Osteoblast (primary cell): ENCODE measurements at regions not wholly inside any gene's neighbourhood (a gene's known extent, or its start where the extent isn't known, plus 50 kb on each side); places are given as distances from the start of the nearest gene placed in this dataset.
A peak's percentile ranks its signal among the peaks of the same experiment; 100 is the strongest.

ENCODE experiments used
- DNase-seq: peaks from one replicate; pipeline ENCODE4 v3.0.0; 2011; ENCODE audit warnings: low spot score, mixed read lengths; ENCODE audit not compliant: insufficient read length; ENCODE audit errors: missing footprints
- H2AFZ ChIP-seq: 2 replicates; pipeline ENCODE4 v1.6.0; 2011; ENCODE audit warnings: mild to moderate bottlenecking, low read length
- H3K27ac ChIP-seq: 2 replicates; pipeline ENCODE4 v1.5.1; 2011; ENCODE audit warnings: mild to moderate bottlenecking, low read depth, low read length, moderate library complexity
- H3K27me3 ChIP-seq: 2 replicates; pipeline ENCODE4 v1.6.0; 2012; ENCODE audit warnings: mild to moderate bottlenecking, control low read depth, inconsistent platforms, low read length, moderate library complexity; ENCODE audit not compliant: insufficient read depth
- H3K36me3 ChIP-seq: 2 replicates; pipeline ENCODE4 v1.5.1; 2011; ENCODE audit warnings: mild to moderate bottlenecking, low read length, control low read depth, moderate library complexity; ENCODE audit not compliant: insufficient read depth
- H3K4me1 ChIP-seq: 2 replicates; pipeline ENCODE4 v1.5.1; 2011; ENCODE audit warnings: mild to moderate bottlenecking, low read length, control low read depth, moderate library complexity; ENCODE audit not compliant: insufficient read depth
- H3K4me2 ChIP-seq: 2 replicates; pipeline ENCODE4 v1.6.0; 2011; ENCODE audit warnings: mild to moderate bottlenecking, low read length; ENCODE audit not compliant: insufficient read depth
- H3K4me3 ChIP-seq: fragments of 200-600 bp; sonication (generic); 3 replicates; pipeline ENCODE4 v1.5.1; 2012; ENCODE audit warnings: mild to moderate bottlenecking, low read length, inconsistent platforms; ENCODE audit not compliant: insufficient read depth
- H3K79me2 ChIP-seq: 2 replicates; pipeline ENCODE4 v1.6.0; 2012; ENCODE audit warnings: mild to moderate bottlenecking, low read length, control low read depth, inconsistent platforms; ENCODE audit not compliant: insufficient read depth
- H3K9me3 ChIP-seq: 2 replicates; pipeline ENCODE4 v1.5.1; 2011; ENCODE audit warnings: low read depth, low read length, control low read depth
- H4K20me1 ChIP-seq: 2 replicates; pipeline ENCODE4 v1.6.0; 2012; ENCODE audit warnings: mild to moderate bottlenecking, low read length, control low read depth; ENCODE audit not compliant: insufficient read depth
- TF ChIP-seq, protein P1 (sequence below): IDR thresholded peaks from 2 replicates; pipeline ENCODE4 v1.5.1; 2011; ENCODE audit warnings: mild to moderate bottlenecking, low read depth, low read length, moderate library complexity; ENCODE audit errors: extremely low read depth

DNA sequence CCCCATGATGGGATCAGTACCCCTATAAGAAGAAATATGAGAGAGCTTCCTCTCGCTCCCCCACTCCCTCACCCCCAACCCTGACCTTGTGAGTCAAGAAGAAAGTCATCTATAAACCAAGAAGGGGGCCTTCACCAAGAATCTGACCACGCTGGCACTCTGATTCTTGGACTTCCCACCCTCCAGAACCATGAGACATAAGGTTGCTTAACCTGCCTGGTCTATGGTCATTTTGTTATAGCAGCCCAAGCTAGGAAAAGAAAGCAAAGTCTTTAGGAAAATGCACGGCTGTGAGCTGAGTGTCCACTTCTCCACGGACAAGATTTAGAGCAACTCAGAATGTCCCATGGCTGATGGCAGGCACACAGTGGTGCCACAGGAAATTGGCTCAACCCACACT lies 333.5 kb downstream of the SOX9 start:
- H3K27ac ChIP-seq = no peak overlapping the region
- DNase-seq = no peak
- H3K9me3 ChIP-seq = no peaks in the 10 kb centered on the region
- no peak overlapping the region for H3K4me3 ChIP-seq
- no peaks in the 10 kb centered on the region for H3K27me3 ChIP-seq
- peaks cover 2% of the 10 kb centered on the region for H4K20me1 ChIP-seq
- peaks cover 11% of the 10 kb centered on the region for H3K4me1 ChIP-seq
- H3K36me3 ChIP-seq = no peaks in the 10 kb centered on the region
- TF ChIP-seq, protein P1, sequence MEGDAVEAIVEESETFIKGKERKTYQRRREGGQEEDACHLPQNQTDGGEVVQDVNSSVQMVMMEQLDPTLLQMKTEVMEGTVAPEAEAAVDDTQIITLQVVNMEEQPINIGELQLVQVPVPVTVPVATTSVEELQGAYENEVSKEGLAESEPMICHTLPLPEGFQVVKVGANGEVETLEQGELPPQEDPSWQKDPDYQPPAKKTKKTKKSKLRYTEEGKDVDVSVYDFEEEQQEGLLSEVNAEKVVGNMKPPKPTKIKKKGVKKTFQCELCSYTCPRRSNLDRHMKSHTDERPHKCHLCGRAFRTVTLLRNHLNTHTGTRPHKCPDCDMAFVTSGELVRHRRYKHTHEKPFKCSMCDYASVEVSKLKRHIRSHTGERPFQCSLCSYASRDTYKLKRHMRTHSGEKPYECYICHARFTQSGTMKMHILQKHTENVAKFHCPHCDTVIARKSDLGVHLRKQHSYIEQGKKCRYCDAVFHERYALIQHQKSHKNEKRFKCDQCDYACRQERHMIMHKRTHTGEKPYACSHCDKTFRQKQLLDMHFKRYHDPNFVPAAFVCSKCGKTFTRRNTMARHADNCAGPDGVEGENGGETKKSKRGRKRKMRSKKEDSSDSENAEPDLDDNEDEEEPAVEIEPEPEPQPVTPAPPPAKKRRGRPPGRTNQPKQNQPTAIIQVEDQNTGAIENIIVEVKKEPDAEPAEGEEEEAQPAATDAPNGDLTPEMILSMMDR = no peak
- H3K4me2 ChIP-seq = no peak overlapping the region
- no peak overlapping the region for H2AFZ ChIP-seq
- peaks cover 9% of the 10 kb centered on the region for H3K79me2 ChIP-seq

DNA sequence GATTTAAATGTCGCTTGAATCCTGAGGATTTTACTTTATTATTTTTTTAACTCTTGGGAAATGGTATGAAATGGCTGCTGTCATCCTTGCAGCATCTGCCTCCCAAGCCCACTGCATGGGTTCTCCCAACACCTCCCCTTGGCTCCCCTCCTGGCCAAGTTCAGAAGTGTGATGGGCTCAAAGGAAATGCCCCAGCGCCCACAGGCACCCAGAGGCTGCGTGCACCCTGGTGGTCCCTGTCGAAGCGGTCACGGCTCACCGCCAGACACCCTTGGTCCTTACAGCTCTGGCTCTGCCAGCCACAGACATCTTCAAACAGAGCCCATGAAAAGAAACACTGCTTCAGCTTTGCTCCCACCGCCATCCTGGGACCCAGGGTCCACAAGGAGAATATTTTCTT lies 334.7 kb downstream of the SOX9 start:
- TF ChIP-seq, protein P1 = peak; percentile 11
- Histone ChIP-seq H3K27me3 (no peaks in the 10 kb centered on the region), H2AFZ (peak overlapping the region; percentile 80), H3K36me3 (no peaks in the 10 kb centered on the region), H3K4me3 (peak overlapping the region; percentile 50), H3K4me1 (peaks cover 11% of the 10 kb centered on the region), H4K20me1 (peaks cover 5% of the 10 kb centered on the region), H3K9me3 (no peaks in the 10 kb centered on the region), H3K79me2 (peaks cover 12% of the 10 kb centered on the region), H3K4me2 (peak overlapping the region; percentile 81), H3K27ac (no peak overlapping the region)
- DNase-seq = no peak

DNA sequence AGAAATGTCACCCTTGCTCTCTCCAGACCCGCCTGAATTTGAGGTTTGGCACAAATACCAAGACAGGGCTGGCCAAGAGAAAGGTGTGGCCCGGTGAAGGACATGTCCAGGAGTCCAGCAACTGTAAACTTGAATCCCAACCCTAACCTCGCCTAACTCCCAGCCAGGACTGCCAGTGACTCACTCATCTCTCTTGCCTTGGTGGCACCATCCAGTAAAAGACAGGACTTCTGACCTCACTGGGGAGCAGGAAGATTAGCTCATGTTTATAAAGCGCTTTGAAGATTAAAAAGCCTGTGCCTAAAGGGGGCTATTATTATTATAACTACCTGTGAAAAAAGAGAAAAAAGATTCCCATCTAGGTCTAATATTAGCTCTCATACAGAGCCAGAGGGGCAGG lies 335.3 kb downstream of the SOX9 start:
- Histone ChIP-seq H3K27me3 (no peaks in the 10 kb centered on the region), H3K4me3 (peak overlapping the region; percentile 50), H3K4me2 (peak overlapping the region; percentile 81), H3K27ac (no peak overlapping the region), H3K9me3 (no peaks in the 10 kb centered on the region), H3K4me1 (peaks cover 15% of the 10 kb centered on the region), H3K79me2 (peaks cover 12% of the 10 kb centered on the region), H3K36me3 (no peaks in the 10 kb centered on the region), H4K20me1 (peaks cover 5% of the 10 kb centered on the region), H2AFZ (peak overlapping the region; percentile 80)
- TF ChIP-seq, protein P1 = no peak
- peak; percentile 95 for DNase-seq

DNA sequence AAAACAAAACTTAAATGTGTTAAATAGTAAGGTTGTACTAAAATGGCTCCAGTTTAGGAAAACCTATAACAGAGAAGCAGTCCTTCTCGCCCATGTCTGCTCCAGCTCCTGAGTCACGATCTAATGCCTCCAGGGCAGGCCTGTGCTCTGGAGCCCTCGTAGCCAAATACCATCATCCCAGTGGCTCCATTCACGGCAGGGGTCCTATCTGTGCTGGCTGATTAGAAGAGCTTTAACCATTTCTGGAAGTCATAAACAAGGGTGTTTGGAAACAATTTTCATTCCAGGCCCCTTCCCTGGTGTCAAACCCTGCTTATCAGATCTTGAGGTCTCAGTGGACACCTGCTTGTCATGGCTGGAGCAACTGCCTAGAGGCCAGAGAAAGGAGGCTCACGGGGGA lies 336.9 kb downstream of the SOX9 start:
- no peaks in the 10 kb centered on the region for H3K27me3 ChIP-seq
- H4K20me1 ChIP-seq = peaks cover 3% of the 10 kb centered on the region
- TF ChIP-seq, protein P1 = no peak
- no peak overlapping the region for H3K4me2 ChIP-seq
- H2AFZ ChIP-seq = no peak overlapping the region
- no peak overlapping the region for H3K4me3 ChIP-seq
- H3K9me3 ChIP-seq = no peaks in the 10 kb centered on the region
- no peak for DNase-seq
- H3K36me3 ChIP-seq = no peaks in the 10 kb centered on the region
- peaks cover 15% of the 10 kb centered on the region for H3K4me1 ChIP-seq
- no peak overlapping the region for H3K27ac ChIP-seq
- peaks cover 12% of the 10 kb centered on the region for H3K79me2 ChIP-seq
